ENCODE measurements at regions not wholly inside any gene's neighbourhood (a gene's known extent, or its start where the extent isn't known, plus 50 kb on each side); places are given as distances from the start of the nearest gene placed in this dataset.

- no peak overlapping the region for H3K4me3 ChIP-seq (ENCODE audit: low read length)
- no peaks in the 10 kb centered on the region for H3K36me3 ChIP-seq (ENCODE audit: low read depth, low read length)
- ChIA-PET POLR2A (ENCODE audit: unreplicated experiment) (no interaction called here), CTCF (no interaction called here)
- H3K9me3 ChIP-seq (ENCODE audit: low read length), result no peaks in the 10 kb centered on the region
- intact Hi-C loops (cut with micrococcal nuclease), result no loop called here
- H4K20me1 ChIP-seq (ENCODE audit: low read length), result no peaks in the 10 kb centered on the region
- H3K9me2 ChIP-seq (replicated peaks; ENCODE audit: low read length), result no peaks in the 10 kb centered on the region
- no peak overlapping the region for H3K27ac ChIP-seq (ENCODE audit: low read length)
- H3K4me2 ChIP-seq (ENCODE audit: low read length), result no peak overlapping the region
- no peaks in the 10 kb centered on the region for H3K4me1 ChIP-seq (ENCODE audit: insufficient read depth, low read length)
- H3K9ac ChIP-seq (ENCODE audit: low read length), result no peak overlapping the region
- no peaks in the 10 kb centered on the region for H3K27me3 ChIP-seq (ENCODE audit: low read length)
- no peak for TF ChIP-seq EZH2phosphoT487 (IDR thresholded peaks at IDR 0.05; ENCODE audit: borderline replicate concordance, low read length)
- no peak for TF ChIP-seq CTCF (conservative IDR thresholded peaks at IDR 0.05; ENCODE audit: low read depth, low read length)
- no peak for TF ChIP-seq EZH2 (IDR thresholded peaks at IDR 0.05; ENCODE audit: low read length, unreplicated experiment)
- H2AFZ ChIP-seq (ENCODE audit: low read length), result no peak overlapping the region
- DNase-seq, result no peak
- no peak for ATAC-seq
- H3K79me2 ChIP-seq (ENCODE audit: low read length), result no peaks in the 10 kb centered on the region
- BruUV-seq (replicated peaks), result no TSS peak
- H3F3A ChIP-seq (ENCODE audit: low read length, unreplicated experiment), result no peaks in the 10 kb centered on the region
These were observed 116.5 kb upstream of the LRIG1 start for GRCh38 chr3:66617351-66617750.

GRCh38 chr3:66618066-66618465, 117.2 kb upstream of the LRIG1 start:
- BruUV-seq (replicated peaks), result no TSS peak
- no peak for ATAC-seq
- Histone ChIP-seq H3K4me3 (ENCODE audit: low read length) (no peak overlapping the region), H3K4me1 (ENCODE audit: insufficient read depth, low read length) (no peaks in the 10 kb centered on the region), H3K36me3 (ENCODE audit: low read depth, low read length) (no peaks in the 10 kb centered on the region), H2AFZ (ENCODE audit: low read length) (no peak overlapping the region), H3K27me3 (ENCODE audit: low read length) (no peaks in the 10 kb centered on the region), H3K9me2 (replicated peaks; ENCODE audit: low read length) (no peaks in the 10 kb centered on the region), H3K9ac (ENCODE audit: low read length) (no peak overlapping the region), H3K9me3 (ENCODE audit: low read length) (no peaks in the 10 kb centered on the region), H3K27ac (ENCODE audit: low read length) (no peak overlapping the region), H4K20me1 (ENCODE audit: low read length) (no peaks in the 10 kb centered on the region), H3F3A (ENCODE audit: low read length, unreplicated experiment) (no peaks in the 10 kb centered on the region), H3K79me2 (ENCODE audit: low read length) (no peaks in the 10 kb centered on the region), H3K4me2 (ENCODE audit: low read length) (no peak overlapping the region)
- ChIA-PET POLR2A (ENCODE audit: unreplicated experiment) (no interaction called here), CTCF (no interaction called here)
- intact Hi-C loops (cut with micrococcal nuclease), result no loop called here
- TF ChIP-seq EZH2 (IDR thresholded peaks at IDR 0.05; ENCODE audit: low read length, unreplicated experiment) (no peak), CTCF (conservative IDR thresholded peaks at IDR 0.05; ENCODE audit: low read depth, low read length) (no peak), EZH2phosphoT487 (IDR thresholded peaks at IDR 0.05; ENCODE audit: borderline replicate concordance, low read length) (no peak)
- no peak for DNase-seq

GRCh38 chr3:66620296-66620695, 119.5 kb upstream of the LRIG1 start:
- intact Hi-C loops (cut with micrococcal nuclease), result no loop called here
- no peak overlapping the region for H3K4me2 ChIP-seq (ENCODE audit: low read length)
- no peaks in the 10 kb centered on the region for H3K36me3 ChIP-seq (ENCODE audit: low read depth, low read length)
- no peaks in the 10 kb centered on the region for H3F3A ChIP-seq (ENCODE audit: low read length, unreplicated experiment)
- H3K4me1 ChIP-seq (ENCODE audit: insufficient read depth, low read length), result no peaks in the 10 kb centered on the region
- TF ChIP-seq EZH2phosphoT487 (IDR thresholded peaks at IDR 0.05; ENCODE audit: borderline replicate concordance, low read length), result no peak
- H3K79me2 ChIP-seq (ENCODE audit: low read length), result no peaks in the 10 kb centered on the region
- H2AFZ ChIP-seq (ENCODE audit: low read length), result no peak overlapping the region
- H3K9ac ChIP-seq (ENCODE audit: low read length), result no peak overlapping the region
- ATAC-seq (no peak), DNase-seq (no peak)
- no peaks in the 10 kb centered on the region for H3K9me3 ChIP-seq (ENCODE audit: low read length)
- H3K4me3 ChIP-seq (ENCODE audit: low read length), result no peak overlapping the region
- CTCF ChIA-PET, result no interaction called here
- H3K9me2 ChIP-seq (replicated peaks; ENCODE audit: low read length), result no peaks in the 10 kb centered on the region
- no peak overlapping the region for H3K27ac ChIP-seq (ENCODE audit: low read length)
- POLR2A ChIA-PET (ENCODE audit: unreplicated experiment), result no interaction called here
- H4K20me1 ChIP-seq (ENCODE audit: low read length), result no peaks in the 10 kb centered on the region
- no TSS peak for BruUV-seq (replicated peaks)
- no peaks in the 10 kb centered on the region for H3K27me3 ChIP-seq (ENCODE audit: low read length)
